C4-2B (cell line): ENCODE measurements at regions not wholly inside any gene's neighbourhood (a gene's known extent, or its start where the extent isn't known, plus 50 kb on each side); places are given as distances from the start of the nearest gene placed in this dataset.

Experiments
- ZFX ChIP-seq: fragments of 450-650 bp; IDR thresholded peaks from 2 replicates; pipeline ENCODE4 v1.6.1; 2017
- TF ChIP-seq, protein P1 (sequence below): fragments of 450-650 bp; conservative IDR thresholded peaks from 2 replicates; pipeline ENCODE4 v1.5.1; 2017; ENCODE audit warnings: mild to moderate bottlenecking

DNA sequence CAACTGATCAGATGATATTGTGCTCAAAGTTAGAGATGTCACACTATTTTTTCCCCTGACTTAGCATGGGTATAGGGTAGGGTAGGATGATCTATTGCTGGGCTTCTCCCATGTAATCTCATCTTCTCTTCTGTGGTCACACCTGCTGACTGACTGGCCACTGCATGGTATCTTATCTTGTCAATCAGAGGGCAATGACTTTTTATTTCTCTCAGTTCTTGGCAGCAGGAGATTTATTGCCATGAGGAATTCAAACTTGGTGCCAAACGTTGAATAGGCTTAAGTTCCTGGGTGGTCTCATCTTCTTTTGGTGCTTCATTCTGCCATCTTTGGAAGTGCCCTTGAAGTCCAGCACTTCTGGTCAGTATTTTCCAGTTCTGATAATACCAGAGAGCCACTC is 226.4 kb upstream of the POGK start:
- TF ChIP-seq, protein P1, sequence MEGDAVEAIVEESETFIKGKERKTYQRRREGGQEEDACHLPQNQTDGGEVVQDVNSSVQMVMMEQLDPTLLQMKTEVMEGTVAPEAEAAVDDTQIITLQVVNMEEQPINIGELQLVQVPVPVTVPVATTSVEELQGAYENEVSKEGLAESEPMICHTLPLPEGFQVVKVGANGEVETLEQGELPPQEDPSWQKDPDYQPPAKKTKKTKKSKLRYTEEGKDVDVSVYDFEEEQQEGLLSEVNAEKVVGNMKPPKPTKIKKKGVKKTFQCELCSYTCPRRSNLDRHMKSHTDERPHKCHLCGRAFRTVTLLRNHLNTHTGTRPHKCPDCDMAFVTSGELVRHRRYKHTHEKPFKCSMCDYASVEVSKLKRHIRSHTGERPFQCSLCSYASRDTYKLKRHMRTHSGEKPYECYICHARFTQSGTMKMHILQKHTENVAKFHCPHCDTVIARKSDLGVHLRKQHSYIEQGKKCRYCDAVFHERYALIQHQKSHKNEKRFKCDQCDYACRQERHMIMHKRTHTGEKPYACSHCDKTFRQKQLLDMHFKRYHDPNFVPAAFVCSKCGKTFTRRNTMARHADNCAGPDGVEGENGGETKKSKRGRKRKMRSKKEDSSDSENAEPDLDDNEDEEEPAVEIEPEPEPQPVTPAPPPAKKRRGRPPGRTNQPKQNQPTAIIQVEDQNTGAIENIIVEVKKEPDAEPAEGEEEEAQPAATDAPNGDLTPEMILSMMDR = no peak
- no peak for TF ChIP-seq ZFX
